ENCODE measurements at regions not wholly inside any gene's neighbourhood (a gene's known extent, or its start where the extent isn't known, plus 50 kb on each side); places are given as distances from the start of the nearest gene placed in this dataset.

DNA sequence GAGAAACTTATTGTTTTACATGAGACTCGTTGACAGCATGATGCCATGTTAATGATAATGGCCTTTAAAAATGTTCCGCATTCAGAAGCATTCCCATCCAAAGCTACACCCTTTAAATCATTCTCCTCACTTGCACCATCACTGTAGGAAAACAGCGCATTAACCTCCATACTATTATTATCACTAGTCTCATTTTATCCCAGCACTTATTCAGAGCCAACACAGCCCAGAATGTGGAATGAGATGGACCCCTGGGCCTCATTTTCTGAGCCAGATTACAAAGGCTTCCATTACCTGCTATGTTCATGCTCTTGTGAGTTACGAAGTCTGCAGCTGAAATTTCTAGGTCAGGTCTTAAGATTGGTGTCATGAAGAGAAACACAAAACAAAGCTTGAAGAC, 159.4 kb downstream of the HS3ST3A1 start:
- no peak overlapping the region for H3K4me3 ChIP-seq (ENCODE audit: control insufficient read depth, low read depth, low read length)
- TF ChIP-seq, protein P1, sequence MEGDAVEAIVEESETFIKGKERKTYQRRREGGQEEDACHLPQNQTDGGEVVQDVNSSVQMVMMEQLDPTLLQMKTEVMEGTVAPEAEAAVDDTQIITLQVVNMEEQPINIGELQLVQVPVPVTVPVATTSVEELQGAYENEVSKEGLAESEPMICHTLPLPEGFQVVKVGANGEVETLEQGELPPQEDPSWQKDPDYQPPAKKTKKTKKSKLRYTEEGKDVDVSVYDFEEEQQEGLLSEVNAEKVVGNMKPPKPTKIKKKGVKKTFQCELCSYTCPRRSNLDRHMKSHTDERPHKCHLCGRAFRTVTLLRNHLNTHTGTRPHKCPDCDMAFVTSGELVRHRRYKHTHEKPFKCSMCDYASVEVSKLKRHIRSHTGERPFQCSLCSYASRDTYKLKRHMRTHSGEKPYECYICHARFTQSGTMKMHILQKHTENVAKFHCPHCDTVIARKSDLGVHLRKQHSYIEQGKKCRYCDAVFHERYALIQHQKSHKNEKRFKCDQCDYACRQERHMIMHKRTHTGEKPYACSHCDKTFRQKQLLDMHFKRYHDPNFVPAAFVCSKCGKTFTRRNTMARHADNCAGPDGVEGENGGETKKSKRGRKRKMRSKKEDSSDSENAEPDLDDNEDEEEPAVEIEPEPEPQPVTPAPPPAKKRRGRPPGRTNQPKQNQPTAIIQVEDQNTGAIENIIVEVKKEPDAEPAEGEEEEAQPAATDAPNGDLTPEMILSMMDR (IDR thresholded peaks at IDR 0.05; ENCODE audit: control insufficient read depth, insufficient read depth, low read depth, low read length, missing control alignments): no peak
- DNase-seq (ENCODE audit: low read depth): no peak

DNA sequence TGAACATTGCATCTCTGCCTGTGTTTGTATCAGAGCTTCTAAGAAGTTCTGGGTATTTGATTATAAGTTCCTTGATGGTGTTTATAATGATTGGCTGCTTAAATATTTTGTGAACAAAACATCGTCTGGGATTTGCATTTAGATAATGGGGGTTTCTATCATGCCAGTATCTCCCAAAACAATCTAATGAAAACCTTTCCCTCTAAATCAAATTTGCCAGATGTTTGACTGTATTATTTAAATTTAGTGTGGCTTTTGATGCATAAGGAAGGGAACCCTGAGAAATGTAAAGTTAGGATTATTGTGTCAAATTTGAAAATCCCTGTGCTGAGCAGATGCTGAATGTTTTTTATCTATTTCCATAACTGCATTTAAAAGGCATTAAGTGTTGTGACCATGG, 159.9 kb downstream of the HS3ST3A1 start:
- no peak for DNase-seq (ENCODE audit: low read depth)
- TF ChIP-seq, protein P1 (IDR thresholded peaks at IDR 0.05; ENCODE audit: control insufficient read depth, insufficient read depth, low read depth, low read length, missing control alignments): no peak

DNA sequence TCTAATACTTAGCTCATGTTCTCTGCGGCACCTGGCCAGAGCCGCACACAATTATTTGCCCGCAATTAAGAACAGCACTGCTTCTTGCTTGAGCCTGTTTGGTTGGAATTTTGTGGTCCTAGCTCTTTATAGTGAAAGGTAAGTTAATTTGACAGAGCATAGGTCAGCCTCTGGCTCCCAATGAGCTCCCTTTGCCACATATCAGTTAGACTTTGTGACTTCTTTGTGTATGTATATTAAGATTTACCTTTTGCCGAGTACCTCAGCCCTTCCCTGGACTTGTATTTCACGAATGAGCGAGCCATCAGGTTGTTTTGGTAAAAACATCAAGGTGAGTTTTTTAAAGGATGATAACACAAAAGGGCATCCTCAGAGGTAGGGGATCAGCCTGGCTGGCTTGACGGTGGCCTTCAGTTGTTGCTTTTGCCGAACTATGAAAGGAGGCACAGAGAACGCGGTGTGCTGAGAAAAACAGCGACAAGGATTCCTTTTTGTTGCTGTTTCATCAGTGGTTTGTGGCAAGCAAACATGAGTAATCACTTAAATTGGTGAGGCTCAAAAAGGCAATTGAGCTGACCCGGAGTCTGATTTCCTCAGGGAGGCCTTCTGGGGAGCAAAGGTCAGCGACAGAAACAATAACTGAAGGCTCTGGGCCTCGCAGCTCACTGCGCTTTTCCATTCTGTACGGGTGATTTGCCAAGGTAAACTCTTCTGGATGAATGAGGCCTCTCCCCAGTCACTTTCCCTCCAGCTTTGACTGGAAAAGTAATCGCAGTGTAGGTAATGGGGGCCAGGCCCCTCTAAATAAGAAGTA, 163.6 kb downstream of the HS3ST3A1 start:
- DNase-seq (ENCODE audit: low read depth): no peak
- TF ChIP-seq, protein P1 (IDR thresholded peaks at IDR 0.05; ENCODE audit: control insufficient read depth, insufficient read depth, low read depth, low read length, missing control alignments): no peak
- H3K4me3 ChIP-seq (ENCODE audit: control insufficient read depth, low read depth, low read length): no peak overlapping the region

More for the DNA sequence above, 159.9 kb downstream of the HS3ST3A1 start:
- H3K4me3 ChIP-seq (ENCODE audit: control insufficient read depth, low read depth, low read length): no peak overlapping the region

DNA sequence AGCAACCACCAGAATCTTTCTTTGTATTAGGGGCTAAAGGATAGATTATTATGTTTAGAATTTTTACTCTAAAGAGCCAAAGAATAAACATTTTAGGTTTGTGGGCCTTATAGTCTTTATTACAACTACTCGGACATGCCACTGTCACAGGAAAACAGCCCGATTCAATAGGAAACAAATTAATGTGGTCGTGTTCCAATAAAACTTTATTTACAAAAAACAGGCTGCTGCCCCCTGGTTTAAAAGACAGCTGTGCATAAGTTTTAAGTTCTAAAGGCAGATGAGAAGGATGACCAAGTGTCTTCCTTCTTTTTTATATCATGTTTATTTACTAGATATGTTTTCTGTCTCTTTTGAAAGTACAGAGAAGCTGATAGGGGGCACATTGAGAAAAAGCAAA, 166.5 kb downstream of the HS3ST3A1 start:
- no peak overlapping the region for H3K4me3 ChIP-seq (ENCODE audit: control insufficient read depth, low read depth, low read length)
- DNase-seq (ENCODE audit: low read depth): no peak
- TF ChIP-seq, protein P1 (IDR thresholded peaks at IDR 0.05; ENCODE audit: control insufficient read depth, insufficient read depth, low read depth, low read length, missing control alignments): no peak

DNA sequence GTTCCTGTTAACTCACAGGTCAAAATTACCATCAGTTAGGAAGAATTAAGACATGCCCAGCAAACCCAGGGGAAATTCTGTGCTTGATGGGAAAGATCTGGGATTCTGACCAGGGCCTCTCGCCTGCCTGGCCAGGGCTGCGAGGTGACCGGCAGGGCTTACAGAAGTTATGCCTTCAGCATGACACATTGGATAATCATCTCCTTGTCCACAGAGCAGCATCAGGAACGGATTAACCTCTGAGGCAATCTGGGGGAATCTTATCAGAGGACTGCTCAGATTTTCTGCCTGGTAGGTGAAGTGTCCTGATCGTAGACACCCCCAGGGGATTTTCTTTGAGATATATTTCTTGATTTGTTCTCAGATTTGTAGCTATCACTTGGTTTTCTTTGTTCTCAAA, 172.5 kb downstream of the HS3ST3A1 start:
- no peak overlapping the region for H3K4me3 ChIP-seq (ENCODE audit: control insufficient read depth, low read depth, low read length)
- TF ChIP-seq, protein P1 (IDR thresholded peaks at IDR 0.05; ENCODE audit: control insufficient read depth, insufficient read depth, low read depth, low read length, missing control alignments): no peak
- peak; percentile 71 for DNase-seq (ENCODE audit: low read depth)

DNA sequence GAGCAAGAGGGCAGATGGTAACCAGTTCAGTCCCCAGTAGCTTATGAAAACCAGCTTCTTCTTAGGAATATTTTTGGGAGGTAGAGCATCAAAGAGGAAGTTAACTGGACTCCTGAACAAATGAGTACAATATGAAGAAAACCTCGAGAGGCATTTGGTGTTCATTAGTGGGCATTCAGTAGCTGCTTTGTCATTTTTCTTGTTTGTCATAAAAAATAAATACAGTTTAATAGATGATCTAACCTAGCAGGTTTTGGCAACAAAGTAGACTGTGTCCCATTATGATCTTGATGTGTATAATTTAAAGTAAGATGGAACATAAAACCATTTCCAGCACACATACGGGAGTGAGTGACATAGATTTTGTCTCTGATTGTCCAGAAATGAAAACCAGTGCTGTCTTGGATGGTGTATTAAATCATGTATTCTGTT, 173.1 kb downstream of the HS3ST3A1 start:
- TF ChIP-seq, protein P1 (IDR thresholded peaks at IDR 0.05; ENCODE audit: control insufficient read depth, insufficient read depth, low read depth, low read length, missing control alignments): no peak
- peak; percentile 24 for DNase-seq (ENCODE audit: low read depth)
- H3K4me3 ChIP-seq (ENCODE audit: control insufficient read depth, low read depth, low read length): no peak overlapping the region

Data from AG09309 (cell line).